Hepatic stellate cell (primary cell): ENCODE measurements at regions not wholly inside any gene's neighbourhood (a gene's known extent, or its start where the extent isn't known, plus 50 kb on each side); places are given as distances from the start of the nearest gene placed in this dataset.
A peak's percentile ranks its signal among the peaks of the same experiment; 100 is the strongest.

Experiments used
- DNase-seq: peaks from one replicate; pipeline ENCODE4 v3.0.0; 2011; ENCODE audit warnings: low spot score

- no peak for DNase-seq
These were observed 205.1 kb upstream of the CHD1 start for GRCh38 chr5:99133921-99134320.

DNA sequence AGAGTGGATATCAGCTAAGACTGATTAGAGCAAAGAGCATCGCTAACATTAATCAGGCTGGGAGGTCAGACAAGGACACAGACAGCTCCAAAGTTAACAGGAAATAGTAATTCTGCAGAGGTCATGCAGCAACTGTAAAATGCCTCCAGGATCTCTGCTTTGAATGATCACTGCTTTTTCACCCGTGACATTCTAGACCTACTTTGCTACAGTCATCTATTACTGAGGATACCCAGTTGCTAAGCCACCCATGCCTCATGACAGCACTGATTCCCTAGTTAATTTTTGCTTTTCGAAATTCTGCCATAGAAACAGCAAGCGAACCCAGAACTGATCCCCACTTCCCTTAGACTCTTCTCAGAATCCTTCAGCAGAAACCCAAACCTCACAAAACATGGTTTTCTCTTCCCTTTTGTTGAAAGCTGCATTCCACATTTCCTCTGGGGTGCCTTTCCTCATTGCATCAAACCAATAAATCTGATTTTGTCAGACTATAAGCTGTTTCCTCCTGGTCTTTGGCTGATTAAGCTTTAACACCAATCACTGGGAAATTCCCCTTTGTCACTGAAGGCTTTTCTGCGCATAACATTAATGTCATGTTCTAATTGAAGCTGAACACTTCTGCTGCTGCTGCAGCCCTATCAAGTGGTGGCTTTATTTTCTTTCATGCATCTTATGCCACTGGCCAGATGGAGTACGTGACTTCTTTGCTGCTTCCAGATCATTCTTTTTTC is 201.1 kb upstream of the CHD1 start:
- DNase-seq = no peak

- no peak for DNase-seq
These were observed 194.2 kb upstream of the CHD1 start for GRCh38 chr5:99122976-99123375.

- DNase-seq = no peak
These were observed 190.5 kb upstream of the CHD1 start for GRCh38 chr5:99119326-99119725.

- no peak for DNase-seq
These were observed 187.7 kb upstream of the CHD1 start for GRCh38 chr5:99116526-99116925.

GRCh38 chr5:99109894-99110293 is 181.1 kb upstream of the CHD1 start:
- DNase-seq = no peak

GRCh38 chr5:99105216-99105615 is 176.4 kb upstream of the CHD1 start:
- DNase-seq = no peak

DNA sequence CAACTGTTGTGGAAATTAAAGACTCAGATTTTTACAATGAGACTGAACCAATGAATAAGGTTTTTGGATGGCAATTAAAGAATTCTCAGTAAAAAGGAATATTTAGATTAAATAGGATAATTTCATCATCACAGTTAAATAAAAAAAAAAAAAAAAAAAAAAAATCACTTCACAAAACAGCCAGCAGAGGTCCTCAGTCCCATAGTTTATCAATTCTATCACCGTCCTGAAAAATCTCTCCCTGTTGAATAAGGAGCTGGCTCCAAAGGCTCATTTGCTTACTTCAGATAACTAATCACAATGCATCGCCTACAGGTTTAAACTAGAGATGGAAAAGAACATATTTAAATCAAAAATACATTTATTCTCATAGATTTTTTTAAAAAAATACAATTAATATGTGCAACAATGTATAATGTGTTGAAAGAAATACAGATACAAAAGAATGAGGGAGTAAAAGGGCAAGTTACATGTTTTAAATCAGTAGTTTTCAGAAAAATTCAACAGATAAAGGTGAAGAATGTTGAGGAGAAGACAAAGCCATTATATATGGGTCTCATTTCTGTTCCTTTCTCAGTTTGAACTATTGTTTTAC is 175.8 kb upstream of the CHD1 start:
- peak; percentile 5 for DNase-seq

GRCh38 chr5:99102073-99102697 is 173.4 kb upstream of the CHD1 start:
- DNase-seq = no peak

GRCh38 chr5:99099691-99100090 is 170.9 kb upstream of the CHD1 start:
- DNase-seq = no peak

- DNase-seq = no peak
These were observed 161.2 kb upstream of the CHD1 start for GRCh38 chr5:99089822-99090549.

DNA sequence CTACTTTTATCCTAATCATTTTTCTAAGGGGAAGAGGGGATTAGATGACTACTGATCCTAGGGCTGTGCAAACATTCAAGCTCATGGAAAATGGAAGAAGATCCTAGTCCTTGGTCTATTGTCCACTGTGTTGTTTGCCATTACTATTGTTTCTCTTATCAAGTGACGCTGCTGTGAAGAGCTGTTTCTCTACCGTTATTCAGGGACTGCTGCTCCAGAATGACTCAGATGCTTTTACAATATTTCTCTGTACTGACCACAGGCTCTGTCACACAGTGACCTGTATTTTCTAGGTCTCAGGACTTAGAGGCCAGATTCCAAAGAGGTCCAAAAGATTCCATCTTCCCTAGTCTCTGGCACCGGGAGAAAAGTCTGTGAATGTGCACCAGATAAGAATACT is 159.5 kb upstream of the CHD1 start:
- DNase-seq = peak; percentile 3

DNA sequence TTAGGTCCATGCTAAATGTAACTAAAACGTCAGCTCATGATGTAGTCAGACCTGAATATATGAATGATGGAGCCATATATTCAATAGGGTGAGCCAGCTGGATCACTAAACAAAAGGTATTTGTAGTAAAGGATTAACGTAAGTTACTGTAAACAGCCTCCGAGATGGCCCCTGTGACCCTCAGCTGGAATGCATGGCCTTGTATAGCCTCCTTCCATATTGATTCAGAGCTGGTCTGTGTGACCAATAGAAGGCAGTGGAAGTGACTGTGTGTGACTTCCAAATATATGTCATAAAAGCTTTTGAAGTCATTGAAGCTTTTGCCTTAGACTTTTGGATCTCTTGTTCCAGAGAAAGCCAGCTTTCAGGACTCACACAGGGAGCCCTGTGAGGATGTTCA is 154.4 kb upstream of the CHD1 start:
- DNase-seq = no peak

DNA sequence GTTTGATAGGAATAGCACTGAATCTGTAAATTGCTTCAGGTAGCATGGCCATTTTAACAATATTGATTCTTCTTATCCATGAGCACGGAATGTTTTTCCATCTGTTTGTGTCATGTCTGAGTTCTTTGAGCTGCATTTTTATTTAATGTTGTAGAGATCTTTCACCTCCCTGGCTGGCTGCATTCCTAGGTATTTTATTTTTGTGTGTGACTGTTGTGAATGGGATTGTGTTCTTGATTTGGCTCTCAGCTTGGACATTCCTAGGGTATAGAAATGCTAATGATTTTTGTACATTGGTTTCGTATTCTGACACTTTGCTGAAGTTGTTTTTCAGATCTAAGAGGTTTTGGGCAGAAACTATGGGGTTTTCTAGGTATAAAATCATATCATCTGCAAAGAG is 152.9 kb upstream of the CHD1 start:
- DNase-seq = no peak

- DNase-seq = no peak
These were observed 148.2 kb upstream of the CHD1 start for GRCh38 chr5:99076723-99077640.

- no peak for DNase-seq
These were observed 144.0 kb upstream of the CHD1 start for GRCh38 chr5:99072846-99073245.

GRCh38 chr5:99070822-99071221 is 142.0 kb upstream of the CHD1 start:
- DNase-seq = no peak

DNA sequence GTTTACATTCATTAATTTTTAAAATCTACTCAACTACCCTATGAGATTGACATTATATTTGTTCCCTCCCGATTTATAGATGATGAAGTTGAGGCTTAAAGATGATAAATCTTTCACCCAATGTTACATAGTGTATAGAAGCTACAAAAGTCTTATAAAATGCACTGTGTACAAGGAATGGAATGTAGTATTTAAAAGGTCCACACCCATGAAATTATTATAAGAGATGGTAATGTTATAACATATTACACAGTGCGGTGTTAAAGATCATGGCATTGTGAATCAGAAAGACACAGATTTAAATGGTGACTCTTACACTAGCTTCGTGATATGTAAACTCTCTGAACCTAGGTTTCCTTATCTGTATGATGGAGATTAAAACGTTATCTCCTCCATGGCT is 141.6 kb upstream of the CHD1 start:
- no peak for DNase-seq

DNA sequence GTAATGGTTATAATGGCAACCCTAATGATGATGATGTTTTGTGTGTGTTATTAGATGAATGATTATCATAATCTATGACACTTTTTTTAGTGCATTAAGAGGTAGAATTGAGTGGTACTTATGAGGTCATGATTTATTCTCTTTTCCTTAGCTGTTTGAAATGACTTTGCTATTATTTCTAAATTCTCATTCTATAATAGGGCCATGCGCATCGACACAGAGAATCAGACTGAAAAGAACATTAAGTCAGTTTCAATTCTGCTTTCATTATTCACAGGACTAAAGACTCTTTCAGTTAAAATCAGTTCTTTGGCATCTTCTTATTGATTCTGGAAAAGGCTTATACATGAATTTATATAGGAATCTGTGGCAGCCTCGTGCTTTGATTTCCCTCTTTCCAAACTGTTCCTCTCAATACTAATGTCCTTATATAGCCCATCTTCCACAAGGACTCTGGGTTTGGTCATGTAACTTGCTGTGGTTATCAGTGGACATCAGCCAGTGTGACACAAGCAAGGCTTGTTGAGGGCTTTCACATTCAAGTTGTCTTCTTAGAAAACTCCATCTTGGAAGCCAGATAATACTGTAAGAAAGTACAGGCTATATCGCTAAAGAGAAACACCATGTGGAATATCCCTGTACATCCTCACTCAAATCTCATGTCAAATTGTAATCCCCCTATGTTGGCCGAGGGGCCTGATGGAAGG is 140.3 kb upstream of the CHD1 start:
- no peak for DNase-seq

DNA sequence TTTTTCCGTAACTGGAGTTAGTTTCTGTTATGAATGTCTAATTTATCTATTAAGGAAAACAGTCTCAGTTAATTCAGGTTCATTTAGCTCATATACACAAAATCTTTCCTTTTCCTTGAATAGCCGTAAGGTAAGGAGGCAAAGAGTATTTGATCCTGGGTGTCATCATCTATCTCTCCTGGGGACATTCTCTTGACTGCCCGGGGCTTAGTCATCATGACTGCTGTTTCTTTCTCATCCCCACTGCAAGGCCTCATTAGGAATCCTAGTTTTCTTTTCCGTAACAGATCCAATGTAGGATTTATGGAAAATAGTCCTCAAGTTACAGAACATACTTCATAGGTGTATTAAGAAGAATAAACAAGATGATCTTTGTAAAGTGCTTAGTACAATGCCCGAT is 134.9 kb upstream of the CHD1 start:
- DNase-seq = no peak

GRCh38 chr5:99061711-99062110 is 132.9 kb upstream of the CHD1 start:
- peak; percentile 19 for DNase-seq
